IMR-90 (cell line): ENCODE measurements at regions not wholly inside any gene's neighbourhood (a gene's known extent, or its start where the extent isn't known, plus 50 kb on each side); places are given as distances from the start of the nearest gene placed in this dataset.

ENCODE experiments used
- ATAC-seq: fragments of 200-7000 bp; cut with Tn5 transposase; 2 replicates; pipeline ENCODE4 v1.9.1; 2020; ENCODE audit warnings: low read depth, mild to moderate bottlenecking, moderate library complexity
- BruUV-seq: library from RNA; stranded (reverse); fragments of 400-500 nt; replicated peaks from 2 replicates; lab custom pipeline; 2021; lab: Mats Ljungman, UMichigan
- CTCF ChIA-PET: fragments of 300-600 bp; formaldehyde crosslinking; extraction: SDS; loops from one replicate; lab custom pipeline; 2021; ENCODE audit warnings: antibody characterized with exemption; lab: Yijun Ruan, JAX
- POLR2A ChIA-PET: fragments of 300-600 bp; sonication (Branson Sonifier 250); formaldehyde crosslinking; loops from one replicate; lab custom pipeline; 2022; ENCODE audit warnings: antibody characterized with exemption; ENCODE audit not compliant: unreplicated experiment; lab: Charles Lee
- DNase-seq: peaks from one replicate; pipeline ENCODE4 v3.0.0; 2013
- H2AFZ ChIP-seq: replicated peaks from 2 replicates; pipeline ENCODE3; 2013; ENCODE audit warnings: low read length, mild to moderate bottlenecking; ENCODE audit not compliant: poor library complexity
- H2AK5ac ChIP-seq: 2 replicates; pipeline ENCODE4 v1.6.1; 2013; ENCODE audit warnings: low read depth, low read length, inconsistent platforms
- H2AK9ac ChIP-seq: replicated peaks from 2 replicates; pipeline ENCODE3; 2013; ENCODE audit warnings: mild to moderate bottlenecking, low read depth, low read length, moderate library complexity; ENCODE audit not compliant: poor library complexity
- H2BK120ac ChIP-seq: 2 replicates; pipeline ENCODE4 v1.6.1; 2013; ENCODE audit warnings: low read depth, low read length, inconsistent platforms
- H2BK15ac ChIP-seq: 3 replicates; pipeline ENCODE4 v1.6.1; 2013; ENCODE audit warnings: low read depth, low read length, inconsistent platforms
- H2BK20ac ChIP-seq: 2 replicates; pipeline ENCODE4 v1.6.1; 2013; ENCODE audit warnings: low read depth, mild to moderate bottlenecking, inconsistent platforms, low read length, moderate library complexity
- H2BK5ac ChIP-seq: 2 replicates; pipeline ENCODE4 v1.6.1; 2013; ENCODE audit warnings: mild to moderate bottlenecking, low read depth, low read length, inconsistent platforms; ENCODE audit not compliant: poor library complexity, severe bottlenecking
- H3K14ac ChIP-seq: replicated peaks from 2 replicates; pipeline ENCODE4 v1.6.1; 2013; ENCODE audit warnings: low read depth, low read length, inconsistent platforms
- H3K18ac ChIP-seq: 2 replicates; pipeline ENCODE4 v1.6.1; 2013; ENCODE audit warnings: low read depth, low read length, control low read depth
- H3K23ac ChIP-seq: 2 replicates; pipeline ENCODE4 v1.6.1; 2013; ENCODE audit warnings: low read depth, low read length, inconsistent platforms
- H3K27ac ChIP-seq: 2 replicates; pipeline ENCODE4 v1.5.1; 2013; ENCODE audit warnings: mild to moderate bottlenecking, control low read depth, low read length; ENCODE audit not compliant: insufficient read depth
- H3K27me3 ChIP-seq: 2 replicates; pipeline ENCODE4 v1.6.1; 2013; ENCODE audit warnings: low read length; ENCODE audit not compliant: control insufficient read depth, insufficient read depth
- H3K36me3 ChIP-seq: 2 replicates; pipeline ENCODE4 v1.6.1; 2013; ENCODE audit warnings: low read length, mixed read lengths; ENCODE audit not compliant: control insufficient read depth, insufficient read depth
- H3K4ac ChIP-seq: 2 replicates; pipeline ENCODE4 v1.6.1; 2013; ENCODE audit warnings: low read depth, low read length, inconsistent platforms
- H3K4me1 ChIP-seq: 2 replicates; pipeline ENCODE4 v1.6.1; 2013; ENCODE audit warnings: low read length, mixed read lengths; ENCODE audit not compliant: control insufficient read depth, insufficient read depth
- H3K4me2 ChIP-seq: 2 replicates; pipeline ENCODE4 v1.6.1; 2013; ENCODE audit warnings: low read depth, mild to moderate bottlenecking, control low read depth, low read length, moderate library complexity
- H3K4me3 ChIP-seq: 2 replicates; pipeline ENCODE4 v1.5.1; 2013; ENCODE audit warnings: low read depth, mild to moderate bottlenecking, control low read depth, low read length, moderate library complexity; ENCODE audit not compliant: insufficient read depth
- H3K56ac ChIP-seq: 2 replicates; pipeline ENCODE4 v1.6.1; 2013; ENCODE audit warnings: low read length, inconsistent platforms; ENCODE audit not compliant: insufficient read depth; ENCODE audit errors: extremely low read depth
- H3K79me1 ChIP-seq, 2 experiments: 2 replicates each; pipeline ENCODE4 v1.6.1; 2013; ENCODE audit warnings: low read length in 2 of 2, inconsistent platforms in 1 of 2, low read depth in 1 of 2
- H3K9ac ChIP-seq: 2 replicates; pipeline ENCODE4 v1.6.1; 2013; ENCODE audit warnings: low read depth, low read length, control low read depth
- H3K9me1 ChIP-seq: 2 replicates; pipeline ENCODE4 v1.6.1; 2013; ENCODE audit warnings: low read length, inconsistent platforms; ENCODE audit not compliant: insufficient read depth
- H3K9me3 ChIP-seq: 2 replicates; pipeline ENCODE4 v1.6.1; 2013; ENCODE audit warnings: low read length; ENCODE audit not compliant: control insufficient read depth, insufficient read depth
- H4K20me1 ChIP-seq: 2 replicates; pipeline ENCODE4 v1.6.1; 2013; ENCODE audit warnings: low read length, inconsistent platforms; ENCODE audit not compliant: insufficient read depth
- H4K5ac ChIP-seq: 2 replicates; pipeline ENCODE4 v1.6.1; 2013; ENCODE audit warnings: mild to moderate bottlenecking, low read depth, low read length, control low read depth
- H4K8ac ChIP-seq, 2 experiments: 2 replicates each; pipeline ENCODE4 v1.6.1; 2013; ENCODE audit warnings: low read depth in 2 of 2, low read length in 2 of 2, control low read depth in 1 of 2, inconsistent platforms in 1 of 2
- H4K91ac ChIP-seq: 2 replicates; pipeline ENCODE4 v1.6.1; 2013; ENCODE audit warnings: low read depth, low read length, inconsistent platforms; ENCODE audit not compliant: insufficient read depth
- CHD1 ChIP-seq: IDR thresholded peaks from 2 replicates; pipeline ENCODE4 v1.6.1; 2012; ENCODE audit warnings: low read depth, low read length, improper control_type of control experiment
- CTCF ChIP-seq: conservative IDR thresholded peaks from 2 replicates; pipeline ENCODE4 v1.5.1; 2012; ENCODE audit warnings: mild to moderate bottlenecking, low read depth, low read length, improper control_type of control experiment
- ELK1 ChIP-seq: fragments of 150-350 bp; IDR thresholded peaks from 2 replicates; pipeline ENCODE4 v1.6.1; 2016; ENCODE audit warnings: low read depth, mild to moderate bottlenecking, low read length, moderate library complexity, borderline replicate concordance
- FOS ChIP-seq: fragments of 150-350 bp; IDR thresholded peaks from 2 replicates; pipeline ENCODE4 v1.6.1; 2016; ENCODE audit warnings: low read depth, low read length
- MAFK ChIP-seq: IDR thresholded peaks from 2 replicates; pipeline ENCODE4 v1.6.1; 2012; ENCODE audit warnings: low read depth, low read length, improper control_type of control experiment
- NFE2L2 ChIP-seq: fragments of 150-350 bp; IDR thresholded peaks from 2 replicates; pipeline ENCODE4 v1.6.1; 2016; ENCODE audit warnings: low read depth, mild to moderate bottlenecking, low read length
- POLR2A ChIP-seq: IDR thresholded peaks from 2 replicates; pipeline ENCODE4 v1.6.1; 2012; ENCODE audit warnings: mild to moderate bottlenecking, low read depth, low read length
- SMC3 ChIP-seq: fragments of 150-350 bp; IDR thresholded peaks from 2 replicates; pipeline ENCODE4 v1.6.1; 2016; ENCODE audit warnings: low read depth, mild to moderate bottlenecking, antibody characterized with exemption, low read length, moderate library complexity
- WGBS, 2 experiments: methylation state at CpG; one replicate each; pipeline versions ENCODE4 v1.1.5 to v1.1.7; 2013; ENCODE audit warnings: missing lambda C conversion rate in 2 of 2; ENCODE audit not compliant: insufficient read length in 1 of 2; ENCODE audit errors: extremely low coverage in 2 of 2; 5-methylcytosine and 5-hydroxymethylcytosine counted together
- dilution Hi-C: fragments of 300-500 bp; cut with HindIII; formaldehyde crosslinking; loops from one replicate; pipeline ENCODE4 v1.14.3; 2018; ENCODE audit warnings: low sequenced_read_pairs; ENCODE audit not compliant: unreplicated experiment
- in situ Hi-C: fragments of 300-500 bp; cut with MboI; formaldehyde crosslinking; loops from 3 replicates; pipeline ENCODE4 v1.14.3; 2019; ENCODE audit warnings: low sequenced_read_pairs, inconsistent platforms, mixed read lengths
- intact Hi-C: fragments of 100-400 bp; cut with micrococcal nuclease; formaldehyde crosslinking; loops from 2 replicates; pipeline ENCODE4 v1.10.0; 2022

GRCh38 chr1:79928901-79929300, 922.4 kb upstream of the ADGRL4 start:
- no peaks in the 10 kb centered on the region for H3K4me1 ChIP-seq
- CTCF ChIA-PET: no interaction called here
- in situ Hi-C loops: no loop called here
- dilution Hi-C loops: no loop called here
- no peak overlapping the region for H2AK5ac ChIP-seq
- peak overlapping the region; percentile 21 for H2AFZ ChIP-seq
- H3K79me1 ChIP-seq: no peaks in the 10 kb centered on the region
- no peak overlapping the region for H4K91ac ChIP-seq
- no peak overlapping the region for H2BK5ac ChIP-seq
- ATAC-seq: no peak
- no peak overlapping the region for H3K18ac ChIP-seq
- no peak overlapping the region for H4K8ac ChIP-seq
- no peak for TF ChIP-seq FOS
- no peak for TF ChIP-seq POLR2A
- no peak for TF ChIP-seq SMC3
- TF ChIP-seq ELK1: no peak
- TF ChIP-seq MAFK: no peak
- no peak for TF ChIP-seq CHD1
- no peak for TF ChIP-seq CTCF
- no peak for TF ChIP-seq NFE2L2
- H3K56ac ChIP-seq: no peak overlapping the region
- BruUV-seq: no TSS peak
- no peaks in the 10 kb centered on the region for H3K36me3 ChIP-seq
- no peak overlapping the region for H2AK9ac ChIP-seq
- no peak overlapping the region for H3K27ac ChIP-seq
- H3K4me3 ChIP-seq: no peak overlapping the region
- H3K9me3 ChIP-seq: peaks cover 3% of the 10 kb centered on the region
- no CpG with 5 or more reads among the region's 2 CpGs for whole genome bisulfite sequencing, 2 experiments
- no peak overlapping the region for H3K23ac ChIP-seq
- POLR2A ChIA-PET: no interaction called here
- no peak for DNase-seq
- no peak overlapping the region for H4K5ac ChIP-seq
- H4K20me1 ChIP-seq: no peaks in the 10 kb centered on the region
- H3K27me3 ChIP-seq: no peaks in the 10 kb centered on the region
- H3K9ac ChIP-seq: no peak overlapping the region
- no peak overlapping the region for H2BK20ac ChIP-seq
- intact Hi-C loops: no loop called here
- H3K4me2 ChIP-seq: no peak overlapping the region
- no peak overlapping the region for H3K4ac ChIP-seq
- no peak overlapping the region for H2BK15ac ChIP-seq
- H3K9me1 ChIP-seq: no peaks in the 10 kb centered on the region
- no peak overlapping the region for H2BK120ac ChIP-seq
- no peak overlapping the region; the same call in 1 of the 2 replicates for H3K14ac ChIP-seq
